Caco-2 (cell line): ENCODE measurements at regions not wholly inside any gene's neighbourhood (a gene's known extent, or its start where the extent isn't known, plus 50 kb on each side); places are given as distances from the start of the nearest gene placed in this dataset.

Experiments
- BruUV-seq: library from RNA; stranded (reverse); fragments of 400-500 nt; replicated peaks from 2 replicates; lab custom pipeline; 2021; lab: Mats Ljungman, UMichigan
- CTCF ChIA-PET: fragments of 300-600 bp; sonication (Branson Sonifier 250); formaldehyde crosslinking; loops from one replicate; lab custom pipeline; 2022; ENCODE audit warnings: antibody characterized with exemption; lab: Charles Lee
- POLR2A ChIA-PET: fragments of 300-600 bp; sonication (Branson Sonifier 250); formaldehyde crosslinking; loops from one replicate; lab custom pipeline; 2022; ENCODE audit warnings: antibody characterized with exemption; lab: Charles Lee
- DNase-seq, 2 experiments: peaks; one replicate each; pipeline versions ENCODE4 v3.0.0 to v3.0.0-alpha.2; 2020 to 2022
- H3K27me3 ChIP-seq: replicated peaks from 2 replicates; pipeline ENCODE4 v1.6.0; 2011; ENCODE audit warnings: low read length; ENCODE audit not compliant: control insufficient read depth, insufficient read depth
- H3K36me3 ChIP-seq: 2 replicates; pipeline ENCODE4 v1.5.1; 2011; ENCODE audit warnings: low read length; ENCODE audit not compliant: control insufficient read depth, insufficient read depth
- H3K4me1 ChIP-seq: fragments of 250-450 bp; sonication (Bioruptor Pico); 2 replicates; pipeline ENCODE4 v1.5.1; 2020; ENCODE audit warnings: mild to moderate bottlenecking
- H3K4me3 ChIP-seq: 2 replicates; pipeline ENCODE4 v1.5.1; 2011; ENCODE audit warnings: low read depth, mild to moderate bottlenecking, control low read depth, low read length
- H3K9me3 ChIP-seq: fragments of 250-450 bp; sonication (Bioruptor Pico); 2 replicates; pipeline ENCODE4 v1.5.1; 2020; ENCODE audit warnings: mild to moderate bottlenecking, moderate library complexity
- H3K27ac Mint-ChIP-seq: one replicate; pipeline ENCODE4 v1.8.0; 2022; ENCODE audit warnings: mixed read lengths; ENCODE audit not compliant: unreplicated experiment
- H3K27me3 Mint-ChIP-seq: one replicate; pipeline ENCODE4 v1.8.0; 2022; ENCODE audit warnings: mixed read lengths; ENCODE audit not compliant: insufficient read depth, unreplicated experiment
- H3K36me3 Mint-ChIP-seq: one replicate; pipeline ENCODE4 v1.8.0; 2022; ENCODE audit warnings: mild to moderate bottlenecking, mixed read lengths; ENCODE audit not compliant: insufficient read depth, unreplicated experiment
- H3K4me1 Mint-ChIP-seq: one replicate; pipeline ENCODE4 v1.8.0; 2022; ENCODE audit warnings: low read depth, mixed read lengths; ENCODE audit not compliant: unreplicated experiment
- H3K4me3 Mint-ChIP-seq: one replicate; pipeline ENCODE4 v1.8.0; 2022; ENCODE audit warnings: mild to moderate bottlenecking, moderate library complexity, mixed read lengths; ENCODE audit not compliant: unreplicated experiment
- H3K9me3 Mint-ChIP-seq: one replicate; pipeline ENCODE4 v1.8.0; 2022; ENCODE audit warnings: mixed read lengths; ENCODE audit not compliant: unreplicated experiment
- CTCF ChIP-seq, 2 experiments: fragments of 200-600 bp in 1 of 2; IDR thresholded peaks; 1 replicate in 1 of 2; 2 replicates in 1 of 2; pipeline versions ENCODE4 v1.5.1 to v1.8.0; 2011 to 2022; ENCODE audit warnings: antibody characterized with exemption in 1 of 2, control low read depth in 1 of 2, inconsistent platforms in 1 of 2, low read depth in 1 of 2, low read length in 1 of 2, mild to moderate bottlenecking in 1 of 2, moderate library complexity in 1 of 2; ENCODE audit not compliant: insufficient read depth in 1 of 2, severe bottlenecking in 1 of 2, unreplicated experiment in 1 of 2
- intact Hi-C: fragments of 100-400 bp; cut with micrococcal nuclease; formaldehyde crosslinking; loops from one replicate; pipeline ENCODE4 v1.10.0; 2022; ENCODE audit not compliant: unreplicated experiment

- Histone ChIP-seq H3K36me3 (no peaks in the 10 kb centered on the region), H3K4me3 (no peak overlapping the region), H3K4me1 (no peaks in the 10 kb centered on the region), H3K9me3 (no peaks in the 10 kb centered on the region), H3K27me3 (no peaks in the 10 kb centered on the region)
- BruUV-seq = no TSS peak
- ChIA-PET CTCF (no interaction called here), POLR2A (no interaction called here)
- intact Hi-C loops = no loop called here
- H3K4me3 Mint-ChIP-seq = no peak overlapping the region
- no peaks in the 10 kb centered on the region for H3K27me3 Mint-ChIP-seq
- no peaks in the 10 kb centered on the region for H3K9me3 Mint-ChIP-seq
- H3K4me1 Mint-ChIP-seq = no peaks in the 10 kb centered on the region
- no peak for DNase-seq
- H3K36me3 Mint-ChIP-seq = no peaks in the 10 kb centered on the region
- TF ChIP-seq CTCF (IDR thresholded peaks at IDR 0.05; ENCODE audit: insufficient read depth in 1 of 2, low read depth in 1 of 2, low read length in 1 of 2, severe bottlenecking in 1 of 2, unreplicated experiment in 1 of 2) = no peak
- H3K27ac Mint-ChIP-seq = no peak overlapping the region
Measured at GRCh38 chr16:6988846-6989245, 343.8 kb upstream of the RBFOX1 start.

- no peak for DNase-seq
- H3K27me3 Mint-ChIP-seq = no peaks in the 10 kb centered on the region
- Histone ChIP-seq H3K36me3 (no peaks in the 10 kb centered on the region), H3K4me3 (no peak overlapping the region), H3K4me1 (peaks cover 17% of the 10 kb centered on the region), H3K9me3 (no peaks in the 10 kb centered on the region), H3K27me3 (no peaks in the 10 kb centered on the region)
- POLR2A ChIA-PET = no interaction called here
- intact Hi-C loops = no loop called here
- TF ChIP-seq CTCF (IDR thresholded peaks at IDR 0.05; ENCODE audit: insufficient read depth in 1 of 2, low read depth in 1 of 2, low read length in 1 of 2, severe bottlenecking in 1 of 2, unreplicated experiment in 1 of 2) = no peak
- peak overlapping the region; percentile 86 for H3K27ac Mint-ChIP-seq
- H3K4me1 Mint-ChIP-seq = peaks cover 21% of the 10 kb centered on the region
- BruUV-seq = no TSS peak
- CTCF ChIA-PET = no interaction called here
- peaks cover 4% of the 10 kb centered on the region for H3K36me3 Mint-ChIP-seq
- no peaks in the 10 kb centered on the region for H3K9me3 Mint-ChIP-seq
- H3K4me3 Mint-ChIP-seq = no peak overlapping the region
Measured at GRCh38 chr16:6977916-6978315, 354.7 kb upstream of the RBFOX1 start.

GRCh38 chr16:6977291-6977690 lies 355.4 kb upstream of the RBFOX1 start:
- H3K4me3 Mint-ChIP-seq = peak overlapping the region; percentile 34
- Histone ChIP-seq H3K4me1 (peaks cover 17% of the 10 kb centered on the region), H3K4me3 (no peak overlapping the region), H3K36me3 (no peaks in the 10 kb centered on the region), H3K27me3 (no peaks in the 10 kb centered on the region), H3K9me3 (no peaks in the 10 kb centered on the region)
- ChIA-PET POLR2A (no interaction called here), CTCF (no interaction called here)
- intact Hi-C loops = no loop called here
- peak overlapping the region; percentile 86 for H3K27ac Mint-ChIP-seq
- peak; percentile 59 to 61 for DNase-seq
- no peak for TF ChIP-seq CTCF (IDR thresholded peaks at IDR 0.05; ENCODE audit: insufficient read depth in 1 of 2, low read depth in 1 of 2, low read length in 1 of 2, severe bottlenecking in 1 of 2, unreplicated experiment in 1 of 2)
- H3K9me3 Mint-ChIP-seq = no peaks in the 10 kb centered on the region
- no peaks in the 10 kb centered on the region for H3K27me3 Mint-ChIP-seq
- no TSS peak for BruUV-seq
- peaks cover 21% of the 10 kb centered on the region for H3K4me1 Mint-ChIP-seq
- peaks cover 4% of the 10 kb centered on the region for H3K36me3 Mint-ChIP-seq
